Mesenchymal stem cell (in vitro differentiated cells and primary cell): ENCODE measurements at regions not wholly inside any gene's neighbourhood (a gene's known extent, or its start where the extent isn't known, plus 50 kb on each side); places are given as distances from the start of the nearest gene placed in this dataset.

Experiments
- DNase-seq: peaks from one replicate; pipeline ENCODE4 v3.0.0-alpha.2; 2013
- H2AFZ ChIP-seq: one replicate; pipeline ENCODE4 v1.6.1; 2013; ENCODE audit warnings: low read depth, mild to moderate bottlenecking, control low read depth, inconsistent platforms, low read length, moderate library complexity
- H2AK5ac ChIP-seq: 2 replicates; pipeline ENCODE4 v1.6.1; 2013; ENCODE audit warnings: low read length, moderate library complexity, mild to moderate bottlenecking, inconsistent platforms; ENCODE audit not compliant: severe bottlenecking
- H2BK120ac ChIP-seq: one replicate; pipeline ENCODE4 v1.6.1; 2013; ENCODE audit warnings: low read depth, mild to moderate bottlenecking, inconsistent platforms, low read length, moderate library complexity
- H2BK12ac ChIP-seq, 2 experiments: one replicate each; pipeline ENCODE4 v1.6.1; 2013; ENCODE audit warnings: inconsistent platforms in 2 of 2, low read length in 2 of 2, mild to moderate bottlenecking in 2 of 2, moderate library complexity in 2 of 2, control low read depth in 1 of 2
- H2BK15ac ChIP-seq: one replicate; pipeline ENCODE4 v1.6.1; 2013; ENCODE audit warnings: mild to moderate bottlenecking, low read depth, inconsistent platforms; ENCODE audit not compliant: poor library complexity, severe bottlenecking
- H2BK5ac ChIP-seq: 2 replicates; pipeline ENCODE4 v1.6.1; 2013; ENCODE audit warnings: low read depth, mild to moderate bottlenecking, low read length, control low read depth, inconsistent platforms; ENCODE audit not compliant: poor library complexity, severe bottlenecking
- H3K14ac ChIP-seq, 2 experiments: one replicate each; pipeline ENCODE4 v1.6.1; 2013; ENCODE audit warnings: inconsistent platforms in 2 of 2, low read length in 2 of 2, control low read depth in 1 of 2, mild to moderate bottlenecking in 1 of 2, moderate library complexity in 1 of 2
- H3K18ac ChIP-seq, 2 experiments: one replicate each; pipeline ENCODE4 v1.6.1; 2013; ENCODE audit warnings: inconsistent platforms in 2 of 2, low read length in 2 of 2, control low read depth in 1 of 2, low read depth in 1 of 2, mild to moderate bottlenecking in 1 of 2
- H3K23ac ChIP-seq, 2 experiments: one replicate each; pipeline ENCODE4 v1.6.1; 2013; ENCODE audit warnings: inconsistent platforms in 2 of 2, low read length in 2 of 2, mild to moderate bottlenecking in 2 of 2, moderate library complexity in 2 of 2, control low read depth in 1 of 2
- H3K27ac ChIP-seq: 2 replicates; pipeline ENCODE4 v1.5.1; 2013; ENCODE audit warnings: mild to moderate bottlenecking, moderate library complexity, low read length, control low read depth, inconsistent platforms; ENCODE audit not compliant: poor library complexity, severe bottlenecking
- H3K27me3 ChIP-seq, 2 experiments: 2 replicates each; pipeline versions ENCODE4 v1.6.1 to v1.7.0; 2013; ENCODE audit warnings: low read length in 2 of 2, mild to moderate bottlenecking in 2 of 2, moderate library complexity in 2 of 2, control low read depth in 1 of 2, inconsistent platforms in 1 of 2; ENCODE audit not compliant: control insufficient read depth in 1 of 2, insufficient read depth in 1 of 2
- H3K36me3 ChIP-seq, 2 experiments: 2 replicates each; pipeline versions ENCODE4 v1.6.1 to v1.7.0; 2013; ENCODE audit warnings: low read length in 2 of 2, control low read depth in 1 of 2, inconsistent platforms in 1 of 2, low read depth in 1 of 2, mild to moderate bottlenecking in 1 of 2; ENCODE audit not compliant: insufficient read depth in 2 of 2, control insufficient read depth in 1 of 2
- H3K4ac ChIP-seq, 2 experiments: one replicate each; pipeline ENCODE4 v1.6.1; 2013; ENCODE audit warnings: inconsistent platforms in 2 of 2, low read length in 2 of 2, mild to moderate bottlenecking in 2 of 2, moderate library complexity in 2 of 2, control low read depth in 1 of 2, low read depth in 1 of 2
- H3K4me1 ChIP-seq: 2 replicates; pipeline ENCODE4 v1.6.1; 2013; ENCODE audit warnings: low read depth, low read length, control low read depth; ENCODE audit not compliant: control insufficient read depth, insufficient read depth
- H3K4me2 ChIP-seq: 2 replicates; pipeline ENCODE4 v1.6.1; 2013; ENCODE audit warnings: low read length, mild to moderate bottlenecking, inconsistent platforms; ENCODE audit not compliant: poor library complexity, severe bottlenecking
- H3K4me3 ChIP-seq, 2 experiments: 2 replicates each; pipeline versions ENCODE4 v1.5.1 to v1.7.0; 2013; ENCODE audit warnings: low read length in 2 of 2, mild to moderate bottlenecking in 2 of 2, control low read depth in 1 of 2, low read depth in 1 of 2; ENCODE audit not compliant: insufficient read depth in 1 of 2
- H3K79me1 ChIP-seq: replicated peaks from 2 replicates; pipeline ENCODE4 v1.6.1; 2013; ENCODE audit warnings: mild to moderate bottlenecking, control low read depth, low read length, inconsistent platforms; ENCODE audit not compliant: poor library complexity, severe bottlenecking
- H3K9ac ChIP-seq: 2 replicates; pipeline ENCODE4 v1.7.0; 2013; ENCODE audit warnings: mild to moderate bottlenecking, low read length, moderate library complexity
- H3K9me3 ChIP-seq: 2 replicates; pipeline ENCODE4 v1.7.0; 2013; ENCODE audit warnings: mild to moderate bottlenecking, low read length; ENCODE audit not compliant: control insufficient read depth
- H4K8ac ChIP-seq: one replicate; pipeline ENCODE4 v1.6.1; 2013; ENCODE audit warnings: inconsistent platforms, mild to moderate bottlenecking, low read length, moderate library complexity
- H4K91ac ChIP-seq: one replicate; pipeline ENCODE4 v1.6.1; 2013; ENCODE audit warnings: mild to moderate bottlenecking, low read length, inconsistent platforms
- WGBS: methylation state at CpG from one replicate; pipeline ENCODE4 v1.1.7; 2013; ENCODE audit warnings: mixed read lengths; 5-methylcytosine and 5-hydroxymethylcytosine counted together

DNA sequence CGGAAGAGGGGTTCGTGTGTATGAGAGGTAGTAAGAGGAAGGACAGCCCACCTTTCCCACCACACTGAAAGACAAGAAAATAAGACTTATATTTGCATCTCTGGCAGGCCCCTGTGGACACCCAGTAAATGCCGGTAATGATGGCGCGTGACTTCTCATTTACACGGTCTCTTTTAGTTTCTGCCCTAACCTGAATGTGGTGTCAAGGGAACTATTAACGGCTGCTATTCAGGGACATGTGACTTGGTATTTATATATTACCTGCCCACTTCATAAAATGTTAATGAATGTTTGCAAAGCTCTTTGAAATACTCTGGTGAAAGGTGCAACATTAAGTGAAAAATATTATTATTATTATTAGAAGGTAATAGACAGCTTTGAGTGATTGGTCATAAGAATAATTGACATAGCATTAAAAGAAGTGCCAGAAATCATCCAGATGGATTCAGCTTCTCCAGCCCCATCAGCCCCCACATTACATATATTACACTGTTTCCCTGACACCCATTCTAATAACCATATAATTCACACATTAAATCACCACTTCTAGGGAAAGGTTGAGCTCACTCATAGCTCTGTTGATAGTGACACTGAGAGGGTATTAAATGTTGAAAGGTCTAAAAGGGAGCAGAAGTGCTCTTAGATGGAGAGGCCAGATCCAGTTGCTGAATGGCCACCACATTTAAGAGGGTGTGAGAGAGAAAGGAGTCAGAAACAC is 83.0 kb upstream of the BEND4 start:
- Histone ChIP-seq H3K9ac (no peak overlapping the region), H3K36me3 (no peaks in the 10 kb centered on the region), H2BK5ac (no peak overlapping the region), H3K4me2 (no peak overlapping the region), H2BK15ac (no peak overlapping the region), H2BK12ac (no peak overlapping the region), H2AFZ (no peak overlapping the region), H4K91ac (no peak overlapping the region), H3K27me3 (peaks cover 0 to 4% of the 10 kb centered on the region in 2 experiments), H3K4me3 (no peak overlapping the region), H4K8ac (no peak overlapping the region), H2AK5ac (no peak overlapping the region), H3K4ac (no peak overlapping the region), H3K79me1 (no peaks in the 10 kb centered on the region), H3K4me1 (no peaks in the 10 kb centered on the region), H3K27ac (no peak overlapping the region), H3K9me3 (no peaks in the 10 kb centered on the region), H2BK120ac (no peak overlapping the region), H3K18ac (no peak overlapping the region), H3K23ac (no peak overlapping the region), H3K14ac (no peak overlapping the region)
- DNase-seq = no peak
- WGBS = 93% methylated on average over 4 of the region's 7 CpGs

DNA sequence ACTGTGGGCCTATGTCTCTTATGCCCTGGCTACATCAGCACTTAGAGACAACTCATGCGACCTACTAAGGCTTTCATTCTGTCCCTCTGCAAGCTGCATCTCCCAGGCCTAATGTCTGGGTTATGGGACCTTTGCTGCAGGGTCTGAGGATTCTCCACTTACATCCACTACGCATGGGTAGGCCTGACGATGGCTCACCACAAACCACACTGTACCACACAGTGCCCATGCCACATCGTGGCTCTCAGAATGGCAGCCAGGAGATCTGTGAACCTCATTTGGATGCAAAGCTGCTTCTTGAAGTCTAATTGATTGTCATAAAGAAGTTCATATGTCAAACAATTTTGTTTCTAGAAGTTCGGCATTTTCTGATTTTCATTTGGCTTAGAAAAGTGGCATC is 84.6 kb upstream of the BEND4 start:
- H2AK5ac ChIP-seq = no peak overlapping the region
- 89% methylated on average over 5 of the region's 5 CpGs for WGBS
- H3K4me1 ChIP-seq = no peaks in the 10 kb centered on the region
- no peak overlapping the region for H3K4ac ChIP-seq
- H2BK120ac ChIP-seq = no peak overlapping the region
- no peak for DNase-seq
- no peak overlapping the region for H4K8ac ChIP-seq
- no peak overlapping the region for H3K27ac ChIP-seq
- no peak overlapping the region for H2BK15ac ChIP-seq
- H3K14ac ChIP-seq = no peak overlapping the region
- no peak overlapping the region for H3K23ac ChIP-seq
- H3K18ac ChIP-seq = no peak overlapping the region
- no peaks in the 10 kb centered on the region for H3K79me1 ChIP-seq
- H3K4me3 ChIP-seq = no peak overlapping the region
- no peak overlapping the region for H3K9ac ChIP-seq
- no peaks in the 10 kb centered on the region for H3K9me3 ChIP-seq
- no peak overlapping the region for H2BK5ac ChIP-seq
- H2BK12ac ChIP-seq = no peak overlapping the region
- no peak overlapping the region for H3K4me2 ChIP-seq
- no peak overlapping the region for H2AFZ ChIP-seq
- H3K36me3 ChIP-seq = no peaks in the 10 kb centered on the region
- peaks cover 0 to 5% of the 10 kb centered on the region in 2 experiments for H3K27me3 ChIP-seq
- no peak overlapping the region for H4K91ac ChIP-seq

DNA sequence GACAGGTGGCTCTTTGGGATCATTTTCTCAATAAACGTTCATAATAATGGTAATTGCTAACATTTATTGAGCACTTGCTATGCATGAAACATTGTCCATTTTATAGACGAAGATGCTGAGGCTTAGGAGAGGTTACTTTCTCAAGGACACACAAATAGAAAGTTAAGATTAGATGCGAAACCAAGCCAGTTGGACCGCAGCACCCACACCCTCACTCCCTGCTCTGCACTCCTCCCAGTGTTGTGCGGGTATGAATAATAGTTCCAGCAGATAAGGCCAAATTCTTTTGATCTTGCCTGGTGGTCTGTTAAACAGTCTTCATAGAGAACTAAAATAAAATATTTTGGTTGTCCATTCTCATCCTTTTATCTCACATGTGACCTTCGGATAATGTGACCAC is 85.0 kb upstream of the BEND4 start:
- Histone ChIP-seq H3K4me2 (no peak overlapping the region), H3K27ac (no peak overlapping the region), H3K4ac (no peak overlapping the region), H2BK12ac (no peak overlapping the region), H2BK120ac (no peak overlapping the region), H2BK5ac (no peak overlapping the region), H3K4me1 (no peaks in the 10 kb centered on the region), H2AK5ac (no peak overlapping the region), H4K91ac (no peak overlapping the region), H3K9ac (no peak overlapping the region), H4K8ac (no peak overlapping the region), H3K4me3 (no peak overlapping the region), H2AFZ (no peak overlapping the region), H3K18ac (no peak overlapping the region), H3K9me3 (no peaks in the 10 kb centered on the region), H3K14ac (no peak overlapping the region), H3K23ac (no peak overlapping the region), H2BK15ac (no peak overlapping the region), H3K79me1 (no peaks in the 10 kb centered on the region), H3K27me3 (peaks cover 0 to 5% of the 10 kb centered on the region in 2 experiments), H3K36me3 (no peaks in the 10 kb centered on the region)
- no peak for DNase-seq
- WGBS = 78% methylated on average over 1 of the region's 6 CpGs

DNA sequence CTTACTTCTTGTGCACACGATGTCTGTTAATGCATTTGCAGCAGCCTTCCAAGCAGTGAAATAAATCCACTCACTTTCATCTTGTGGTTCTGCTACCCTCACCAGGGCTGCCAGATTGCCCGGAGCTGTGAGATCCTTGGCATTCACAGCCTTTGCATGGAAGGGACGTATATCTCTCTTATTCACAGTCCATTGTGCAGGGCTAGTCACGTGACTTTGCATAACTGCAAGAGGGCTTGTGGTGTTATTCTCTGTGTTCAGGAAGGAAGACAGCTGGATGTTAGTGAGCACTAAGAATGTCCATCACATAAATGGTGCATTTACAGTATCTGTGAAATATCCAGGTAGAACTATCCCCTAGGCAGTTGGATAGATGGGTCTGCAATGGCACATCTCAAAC is 96.5 kb upstream of the BEND4 start:
- Histone ChIP-seq H3K4me2 (no peak overlapping the region), H3K79me1 (no peaks in the 10 kb centered on the region), H3K9me3 (no peaks in the 10 kb centered on the region), H3K23ac (no peak overlapping the region), H3K4me3 (no peak overlapping the region), H3K36me3 (no peaks in the 10 kb centered on the region), H3K27me3 (peaks cover 0 to 20% of the 10 kb centered on the region in 2 experiments), H3K9ac (no peak overlapping the region), H3K18ac (no peak overlapping the region), H2AFZ (no peak overlapping the region), H2BK15ac (no peak overlapping the region), H3K4me1 (no peaks in the 10 kb centered on the region), H4K91ac (no peak overlapping the region), H2BK120ac (no peak overlapping the region), H2BK5ac (no peak overlapping the region), H2AK5ac (no peak overlapping the region), H3K4ac (no peak overlapping the region), H4K8ac (no peak overlapping the region), H3K14ac (no peak overlapping the region), H2BK12ac (no peak overlapping the region), H3K27ac (no peak overlapping the region)
- DNase-seq = no peak
- WGBS = 86% methylated on average over 4 of the region's 4 CpGs
